ENCODE measurements at regions not wholly inside any gene's neighbourhood (a gene's known extent, or its start where the extent isn't known, plus 50 kb on each side); places are given as distances from the start of the nearest gene placed in this dataset.
"Not testable (repeated sequence)": the region's sequence is repeated elsewhere in the genome, so short reads cannot be mapped to it uniquely, and the experiment has no call there.

- DNase-seq (no peak), ATAC-seq (no peak)
- Histone ChIP-seq H3K27ac (no peak overlapping the region), H3K27me3 (no peaks in the 10 kb centered on the region), H3K4me1 (no peaks in the 10 kb centered on the region), H3K9me3 (peaks cover 0 to 35% (median 16%) of the 10 kb centered on the region in 12 donors), H3K4me3 (no peak overlapping the region), H3K36me3 (no peaks in the 10 kb centered on the region)
- 47 to 51% (median 49%) methylated on average over 2 of the region's 2 CpGs for WGBS, 4 donors
- TF ChIP-seq POLR2A (IDR thresholded peaks at IDR 0.05) (no peak), CTCF (IDR thresholded peaks at IDR 0.05) (no peak)
- intact Hi-C loops (cut with DNase I) = no loop called here
Observed at GRCh38 chr6:82492134-82492533, 128.5 kb downstream of the TPBG start.

- no peaks in the 10 kb centered on the region for H3K27me3 ChIP-seq
- 18 to 41% (median 30%) methylated on average over 1 of the region's 1 CpG for WGBS, 4 donors
- intact Hi-C loops (cut with DNase I) = no loop called here
- H3K4me3 ChIP-seq = no peak overlapping the region
- H3K36me3 ChIP-seq = no peaks in the 10 kb centered on the region
- TF ChIP-seq CTCF (IDR thresholded peaks at IDR 0.05) (no peak), POLR2A (IDR thresholded peaks at IDR 0.05) (no peak)
- DNase-seq (no peak), ATAC-seq (no peak)
- H3K9me3 ChIP-seq = peaks cover 0 to 22% (median 10%) of the 10 kb centered on the region in 12 donors
- no peaks in the 10 kb centered on the region for H3K4me1 ChIP-seq
- H3K27ac ChIP-seq = no peak overlapping the region
Observed at GRCh38 chr6:82493467-82493866, 129.8 kb downstream of the TPBG start.

GRCh38 chr6:82494367-82494766 is 130.8 kb downstream of the TPBG start:
- H3K27ac ChIP-seq = no peak overlapping the region
- H3K9me3 ChIP-seq = peaks cover 0 to 15% (median 5%) of the 10 kb centered on the region in 12 donors

GRCh38 chr6:82501901-82502300 is 138.3 kb downstream of the TPBG start:
- H3K36me3 ChIP-seq; H3K4me3 ChIP-seq; H3K27me3 ChIP-seq; H3K9me3 ChIP-seq; intact Hi-C loops (cut with DNase I); ATAC-seq; H3K27ac ChIP-seq; H3K4me1 ChIP-seq: not testable (repeated sequence)
- DNase-seq = peak in 1 of 5 donors; percentile 26
- WGBS, 4 donors = 66 to 85% (median 74%) methylated on average over 5 of the region's 5 CpGs

More at GRCh38 chr6:82494367-82494766, 130.8 kb downstream of the TPBG start:
- DNase-seq = no peak
- no peak overlapping the region for H3K4me3 ChIP-seq
- H3K27me3 ChIP-seq = no peaks in the 10 kb centered on the region
- ATAC-seq = no peak
- no peaks in the 10 kb centered on the region for H3K4me1 ChIP-seq
- no peaks in the 10 kb centered on the region for H3K36me3 ChIP-seq
- intact Hi-C loops (cut with DNase I) = no loop called here
- TF ChIP-seq CTCF (IDR thresholded peaks at IDR 0.05) (no peak), POLR2A (IDR thresholded peaks at IDR 0.05) (no peak)

- DNase-seq (no peak), ATAC-seq (no peak)
- H3K9me3 ChIP-seq = no peaks in the 10 kb centered on the region
- H3K36me3 ChIP-seq = no peaks in the 10 kb centered on the region
- H3K27ac ChIP-seq = no peak overlapping the region
- H3K4me1 ChIP-seq = no peaks in the 10 kb centered on the region
- H3K27me3 ChIP-seq = no peaks in the 10 kb centered on the region
- TF ChIP-seq CTCF (IDR thresholded peaks at IDR 0.05) (no peak), POLR2A (IDR thresholded peaks at IDR 0.05) (no peak)
- WGBS, 4 donors = 39 to 53% (median 49%) methylated on average over 1 of the region's 1 CpG
- H3K4me3 ChIP-seq = no peak overlapping the region
- intact Hi-C loops (cut with DNase I) = no loop called here
Observed at GRCh38 chr6:82506526-82506925, 142.9 kb downstream of the TPBG start.
